ENCODE measurements at regions not wholly inside any gene's neighbourhood (a gene's known extent, or its start where the extent isn't known, plus 50 kb on each side); places are given as distances from the start of the nearest gene placed in this dataset.

- Histone ChIP-seq H3K4ac (ENCODE audit: low read depth, low read length) (no peak overlapping the region), H4K20me1 (ENCODE audit: insufficient read depth, low read length) (no peaks in the 10 kb centered on the region), H4K91ac (ENCODE audit: insufficient read depth, low read depth, low read length) (no peak overlapping the region), H2BK20ac (ENCODE audit: low read depth, low read length) (no peak overlapping the region), H3K14ac (replicated peaks; ENCODE audit: low read depth, low read length) (no peak overlapping the region), H3K4me2 (ENCODE audit: low read depth, low read length) (no peak overlapping the region), H3K9me3 (ENCODE audit: control insufficient read depth, insufficient read depth, low read length) (no peaks in the 10 kb centered on the region; the same call in 1 of the 2 replicates), H4K8ac (ENCODE audit: low read depth in 2 of 2, low read length in 2 of 2) (no peak overlapping the region), H3K4me3 (ENCODE audit: insufficient read depth, low read depth, low read length) (no peak overlapping the region), H2AK5ac (ENCODE audit: low read depth, low read length) (no peak overlapping the region), H3K27me3 (ENCODE audit: control insufficient read depth, insufficient read depth, low read length) (no peaks in the 10 kb centered on the region), H2AFZ (replicated peaks; ENCODE audit: low read length, poor library complexity) (no peak overlapping the region), H3K23ac (ENCODE audit: low read depth, low read length) (no peak overlapping the region), H4K5ac (ENCODE audit: low read depth, low read length) (no peak overlapping the region), H3K27ac (ENCODE audit: insufficient read depth, low read length) (no peak overlapping the region), H3K79me1 (ENCODE audit: low read depth in 1 of 2, low read length in 2 of 2) (no peaks in the 10 kb centered on the region), H3K9me1 (ENCODE audit: insufficient read depth, low read length) (no peaks in the 10 kb centered on the region), H3K36me3 (ENCODE audit: control insufficient read depth, insufficient read depth, low read length) (no peaks in the 10 kb centered on the region), H3K56ac (ENCODE audit: extremely low read depth, insufficient read depth, low read length) (no peak overlapping the region), H2BK120ac (ENCODE audit: low read depth, low read length) (no peak overlapping the region), H2BK5ac (ENCODE audit: low read depth, low read length, poor library complexity, severe bottlenecking) (no peak overlapping the region), H3K4me1 (ENCODE audit: control insufficient read depth, insufficient read depth, low read length) (peaks cover 2% of the 10 kb centered on the region; the same call in 1 of the 2 replicates), H3K18ac (ENCODE audit: low read depth, low read length) (no peak overlapping the region), H3K9ac (ENCODE audit: low read depth, low read length) (no peak overlapping the region), H2AK9ac (replicated peaks; ENCODE audit: low read depth, low read length, poor library complexity) (no peak overlapping the region), H2BK15ac (ENCODE audit: low read depth, low read length) (no peak overlapping the region)
- POLR2A ChIA-PET (ENCODE audit: unreplicated experiment), result no interaction called here
- no TSS peak for BruUV-seq (replicated peaks)
- WGBS, 2 experiments (ENCODE audit: extremely low coverage in 2 of 2, insufficient read length in 1 of 2), result no CpG with 5 or more reads among the region's 4 CpGs
- in situ Hi-C loops (cut with MboI; ENCODE audit: low sequenced_read_pairs) (no loop called here), intact Hi-C loops (cut with micrococcal nuclease) (no loop called here), dilution Hi-C loops (cut with HindIII; ENCODE audit: low sequenced_read_pairs, unreplicated experiment) (no loop called here)
- ATAC-seq (ENCODE audit: low read depth) (no peak), DNase-seq (no peak)
- TF ChIP-seq CTCF (conservative IDR thresholded peaks at IDR 0.05; ENCODE audit: low read depth, low read length) (no peak), SMC3 (IDR thresholded peaks at IDR 0.05; ENCODE audit: low read depth, low read length) (no peak), MAFK (IDR thresholded peaks at IDR 0.05; ENCODE audit: low read depth, low read length) (no peak), NFE2L2 (IDR thresholded peaks at IDR 0.05; ENCODE audit: low read depth, low read length) (no peak), RCOR1 (IDR thresholded peaks at IDR 0.05; ENCODE audit: insufficient replicate concordance, low read length) (no peak), MAZ (IDR thresholded peaks at IDR 0.05; ENCODE audit: borderline replicate concordance, low read depth, low read length) (no peak), BHLHE40 (IDR thresholded peaks at IDR 0.05; ENCODE audit: low read depth, low read length) (no peak), RFX5 (IDR thresholded peaks at IDR 0.05; ENCODE audit: low read depth, low read length) (no peak), MXI1 (IDR thresholded peaks at IDR 0.05; ENCODE audit: borderline replicate concordance, low read depth, low read length) (no peak), CEBPB (IDR thresholded peaks at IDR 0.05; ENCODE audit: low read depth, low read length) (no peak)
- TF ChIP-seq, protein P1, sequence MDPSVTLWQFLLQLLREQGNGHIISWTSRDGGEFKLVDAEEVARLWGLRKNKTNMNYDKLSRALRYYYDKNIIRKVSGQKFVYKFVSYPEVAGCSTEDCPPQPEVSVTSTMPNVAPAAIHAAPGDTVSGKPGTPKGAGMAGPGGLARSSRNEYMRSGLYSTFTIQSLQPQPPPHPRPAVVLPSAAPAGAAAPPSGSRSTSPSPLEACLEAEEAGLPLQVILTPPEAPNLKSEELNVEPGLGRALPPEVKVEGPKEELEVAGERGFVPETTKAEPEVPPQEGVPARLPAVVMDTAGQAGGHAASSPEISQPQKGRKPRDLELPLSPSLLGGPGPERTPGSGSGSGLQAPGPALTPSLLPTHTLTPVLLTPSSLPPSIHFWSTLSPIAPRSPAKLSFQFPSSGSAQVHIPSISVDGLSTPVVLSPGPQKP (IDR thresholded peaks at IDR 0.05; ENCODE audit: borderline replicate concordance, low read depth, low read length), result no peak
- CTCF ChIA-PET, result interaction anchor here (0.6 kb wide), 1 partner anchor 338 kb away, joined by 5 read pairs; no protein-coding TSS in a partner anchor
Observed at GRCh38 chr6:17006543-17006942, 95.3 kb upstream of the STMND1 start.
